GM12892 (cell line): ENCODE measurements at regions not wholly inside any gene's neighbourhood (a gene's known extent, or its start where the extent isn't known, plus 50 kb on each side); places are given as distances from the start of the nearest gene placed in this dataset.

Experiments
- POLR2A ChIP-seq: IDR thresholded peaks from 2 replicates; pipeline ENCODE4 v1.6.1; 2011; ENCODE audit warnings: low read depth, low read length, control low read depth
- POLR2AphosphoS5 ChIP-seq: IDR thresholded peaks from 2 replicates; pipeline ENCODE4 v1.6.1; 2011; ENCODE audit warnings: low read depth, low read length, control low read depth
- TAF1 ChIP-seq: IDR thresholded peaks from 2 replicates; pipeline ENCODE4 v1.6.1; 2011; ENCODE audit warnings: low read depth, mild to moderate bottlenecking, control low read depth, low read length, borderline replicate concordance

DNA sequence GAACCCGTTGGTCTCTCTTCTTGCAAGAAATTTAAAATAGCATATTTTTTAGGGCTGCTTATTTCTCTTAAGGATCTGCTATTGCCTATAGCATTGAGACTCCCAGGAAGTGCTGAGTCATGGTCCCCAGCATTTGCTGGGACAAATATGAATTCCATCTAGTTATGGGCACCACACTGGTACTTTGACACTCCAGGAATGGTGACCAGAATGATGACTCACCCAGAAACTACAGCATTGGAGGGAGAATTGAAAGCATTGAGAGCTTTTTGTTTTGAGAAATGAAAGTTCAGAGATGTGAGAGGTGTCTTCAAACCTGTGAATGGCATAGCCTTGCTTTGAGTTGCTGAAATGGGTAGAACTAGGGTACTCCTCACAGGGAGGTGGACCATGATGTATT, 699.7 kb downstream of the DHX35 start:
- no peak for TF ChIP-seq TAF1
- TF ChIP-seq POLR2A: no peak
- no peak for TF ChIP-seq POLR2AphosphoS5
